Effector memory CD8-positive, alpha-beta T cell (primary cell): ENCODE measurements at regions not wholly inside any gene's neighbourhood (a gene's known extent, or its start where the extent isn't known, plus 50 kb on each side); places are given as distances from the start of the nearest gene placed in this dataset.
"Not testable (repeated sequence)": the region's sequence is repeated elsewhere in the genome, so short reads cannot be mapped to it uniquely, and the experiment has no call there.

Source experiments
- ATAC-seq: fragments of 150-1000 bp; cut with Tn5 transposase; replicated peaks from 2 replicates; pipeline ENCODE4 v1.10.0; 2021; ENCODE audit warnings: mild to moderate bottlenecking, moderate library complexity
- DNase-seq, 3 experiments: peaks; one replicate each; pipeline ENCODE4 v3.0.0; 2021
- H3K27ac Mint-ChIP-seq, 2 donors: one replicate each; pipeline ENCODE4 v1.8.0; 2022; ENCODE audit warnings: mild to moderate bottlenecking in 2 of 2, mixed read lengths in 2 of 2, moderate library complexity in 2 of 2
- H3K27me3 Mint-ChIP-seq, 2 donors: one replicate each; pipeline ENCODE4 v1.8.0; 2022; ENCODE audit warnings: mixed read lengths in 2 of 2
- H3K36me3 Mint-ChIP-seq: one replicate; pipeline ENCODE4 v1.8.0; 2022; ENCODE audit warnings: mild to moderate bottlenecking, moderate library complexity, mixed read lengths; ENCODE audit not compliant: insufficient read depth
- H3K4me1 Mint-ChIP-seq, 2 donors: one replicate each; pipeline ENCODE4 v1.8.0; 2022; ENCODE audit warnings: low read depth in 2 of 2, mixed read lengths in 2 of 2
- H3K4me3 Mint-ChIP-seq, 2 donors: one replicate each; pipeline ENCODE4 v1.8.0; 2022; ENCODE audit warnings: mild to moderate bottlenecking in 2 of 2, mixed read lengths in 2 of 2, moderate library complexity in 2 of 2
- H3K9me3 Mint-ChIP-seq, 2 donors: one replicate each; pipeline ENCODE4 v1.8.0; 2022; ENCODE audit warnings: mixed read lengths in 2 of 2

- not testable (repeated sequence) for H3K36me3 Mint-ChIP-seq, ATAC-seq, DNase-seq, H3K27ac Mint-ChIP-seq, H3K4me1 Mint-ChIP-seq, H3K9me3 Mint-ChIP-seq, H3K27me3 Mint-ChIP-seq, H3K4me3 Mint-ChIP-seq
Observed at GRCh38 chr13:52324831-52325230, 81.1 kb downstream of the THSD1 start.

GRCh38 chr13:52319876-52320275 is 86.1 kb downstream of the THSD1 start:
- H3K9me3 Mint-ChIP-seq: no peaks in the 10 kb centered on the region
- peaks cover 0 to 3% of the 10 kb centered on the region in 2 donors for H3K4me1 Mint-ChIP-seq
- peaks cover 43 to 54% of the 10 kb centered on the region in 2 donors for H3K27me3 Mint-ChIP-seq
- ATAC-seq: no peak
- H3K27ac Mint-ChIP-seq: no peak overlapping the region
- no peak for DNase-seq
- no peaks in the 10 kb centered on the region for H3K36me3 Mint-ChIP-seq
- H3K4me3 Mint-ChIP-seq: no peak overlapping the region

GRCh38 chr13:52309833-52310232 is 96.1 kb downstream of the THSD1 start:
- Mint-ChIP-seq H3K27me3 (peaks cover 30 to 40% of the 10 kb centered on the region in 2 donors), H3K9me3 (peaks cover 4 to 14% of the 10 kb centered on the region in 2 donors)
- ATAC-seq, DNase-seq, H3K4me1 Mint-ChIP-seq, H3K4me3 Mint-ChIP-seq, H3K27ac Mint-ChIP-seq, H3K36me3 Mint-ChIP-seq: not testable (repeated sequence)

GRCh38 chr13:52306336-52306735 is 99.6 kb downstream of the THSD1 start:
- not testable (repeated sequence) for H3K27me3 Mint-ChIP-seq, H3K27ac Mint-ChIP-seq, DNase-seq, H3K36me3 Mint-ChIP-seq, H3K9me3 Mint-ChIP-seq, H3K4me3 Mint-ChIP-seq, ATAC-seq, H3K4me1 Mint-ChIP-seq

- not testable (repeated sequence) for DNase-seq, H3K27ac Mint-ChIP-seq, H3K27me3 Mint-ChIP-seq, H3K36me3 Mint-ChIP-seq, ATAC-seq, H3K4me1 Mint-ChIP-seq, H3K9me3 Mint-ChIP-seq, H3K4me3 Mint-ChIP-seq
Observed at GRCh38 chr13:52303098-52303497, 102.9 kb downstream of the THSD1 start.

- not testable (repeated sequence) for H3K36me3 Mint-ChIP-seq, H3K4me1 Mint-ChIP-seq
Observed at GRCh38 chr13:52302688-52303087, 103.3 kb downstream of the THSD1 start.

GRCh38 chr13:52301810-52302400 is 104.1 kb downstream of the THSD1 start:
- not testable (repeated sequence) for H3K36me3 Mint-ChIP-seq, ATAC-seq, H3K4me3 Mint-ChIP-seq, DNase-seq, H3K27ac Mint-ChIP-seq, H3K9me3 Mint-ChIP-seq, H3K4me1 Mint-ChIP-seq, H3K27me3 Mint-ChIP-seq

More at GRCh38 chr13:52302688-52303087, 103.3 kb downstream of the THSD1 start:
- not testable (repeated sequence) for H3K27ac Mint-ChIP-seq, ATAC-seq, DNase-seq, H3K4me3 Mint-ChIP-seq, H3K9me3 Mint-ChIP-seq, H3K27me3 Mint-ChIP-seq

- not testable (repeated sequence) for H3K9me3 Mint-ChIP-seq, H3K27me3 Mint-ChIP-seq, DNase-seq, H3K4me1 Mint-ChIP-seq, H3K27ac Mint-ChIP-seq, ATAC-seq, H3K4me3 Mint-ChIP-seq, H3K36me3 Mint-ChIP-seq
Observed at GRCh38 chr13:52298079-52298661, 107.8 kb downstream of the THSD1 start.

- H3K9me3 Mint-ChIP-seq: not testable (repeated sequence)
Observed at GRCh38 chr13:52288891-52289290, 117.1 kb downstream of the THSD1 start.

GRCh38 chr13:52281387-52281786 is 122.0 kb upstream of the NEK3 start:
- H3K9me3 Mint-ChIP-seq, DNase-seq, H3K36me3 Mint-ChIP-seq, ATAC-seq, H3K4me1 Mint-ChIP-seq, H3K4me3 Mint-ChIP-seq, H3K27ac Mint-ChIP-seq: not testable (repeated sequence)
- peaks cover 0 to 14% of the 10 kb centered on the region in 2 donors for H3K27me3 Mint-ChIP-seq

More at GRCh38 chr13:52288891-52289290, 117.1 kb downstream of the THSD1 start:
- not testable (repeated sequence) for H3K4me1 Mint-ChIP-seq, H3K27ac Mint-ChIP-seq, H3K36me3 Mint-ChIP-seq, DNase-seq, ATAC-seq, H3K4me3 Mint-ChIP-seq
- H3K27me3 Mint-ChIP-seq: peaks cover 14% of the 10 kb centered on the region in 2 donors

GRCh38 chr13:52279408-52279807 is 120.0 kb upstream of the NEK3 start:
- H3K4me3 Mint-ChIP-seq, ATAC-seq, H3K4me1 Mint-ChIP-seq, H3K27me3 Mint-ChIP-seq, H3K36me3 Mint-ChIP-seq, DNase-seq, H3K9me3 Mint-ChIP-seq, H3K27ac Mint-ChIP-seq: not testable (repeated sequence)

GRCh38 chr13:52254299-52254698 is 94.9 kb upstream of the NEK3 start:
- DNase-seq, H3K4me3 Mint-ChIP-seq, H3K36me3 Mint-ChIP-seq, H3K27me3 Mint-ChIP-seq, ATAC-seq, H3K27ac Mint-ChIP-seq, H3K9me3 Mint-ChIP-seq, H3K4me1 Mint-ChIP-seq: not testable (repeated sequence)

- not testable (repeated sequence) for H3K27me3 Mint-ChIP-seq, H3K27ac Mint-ChIP-seq, H3K36me3 Mint-ChIP-seq, DNase-seq, H3K9me3 Mint-ChIP-seq, H3K4me3 Mint-ChIP-seq, H3K4me1 Mint-ChIP-seq, ATAC-seq
Observed at GRCh38 chr13:52240752-52241151, 81.4 kb upstream of the NEK3 start.

- not testable (repeated sequence) for H3K4me1 Mint-ChIP-seq, H3K27ac Mint-ChIP-seq, H3K27me3 Mint-ChIP-seq, H3K9me3 Mint-ChIP-seq, H3K4me3 Mint-ChIP-seq, H3K36me3 Mint-ChIP-seq
- peak; percentile 80 for ATAC-seq
- peak; percentile 28 to 45 (median 41) for DNase-seq
Observed at GRCh38 chr13:52235900-52236595, 76.7 kb upstream of the NEK3 start.
